Umbilical cord (tissue), 1 donor: ENCODE measurements at regions not wholly inside any gene's neighbourhood (a gene's known extent, or its start where the extent isn't known, plus 50 kb on each side); places are given as distances from the start of the nearest gene placed in this dataset.

Experiments
- DNase-seq: peaks from one replicate; pipeline ENCODE4 v3.0.0-alpha.2; 2015; ENCODE audit warnings: low spot score

- no peak for DNase-seq
These were observed 156.6 kb upstream of the ADARB2 start for GRCh38 chr10:1893941-1894340.

GRCh38 chr10:1886039-1886438, 148.7 kb upstream of the ADARB2 start:
- no peak for DNase-seq

GRCh38 chr10:1882728-1883127, 145.4 kb upstream of the ADARB2 start:
- DNase-seq, result no peak

GRCh38 chr10:1882180-1882579, 144.9 kb upstream of the ADARB2 start:
- no peak for DNase-seq

- DNase-seq, result no peak
These were observed 144.3 kb upstream of the ADARB2 start for GRCh38 chr10:1881636-1882035.

- no peak for DNase-seq
These were observed 137.2 kb upstream of the ADARB2 start for GRCh38 chr10:1874533-1874932.

- no peak for DNase-seq
These were observed 136.5 kb upstream of the ADARB2 start for GRCh38 chr10:1873661-1874315.

- DNase-seq, result no peak
These were observed 134.9 kb upstream of the ADARB2 start for GRCh38 chr10:1872151-1872726.

GRCh38 chr10:1870491-1870890, 133.2 kb upstream of the ADARB2 start:
- no peak for DNase-seq

GRCh38 chr10:1869861-1870260, 132.5 kb upstream of the ADARB2 start:
- DNase-seq, result no peak

- no peak for DNase-seq
These were observed 123.0 kb upstream of the ADARB2 start for GRCh38 chr10:1860351-1860750.

- DNase-seq, result no peak
These were observed 121.2 kb upstream of the ADARB2 start for GRCh38 chr10:1858547-1858946.

GRCh38 chr10:1858048-1858447, 120.7 kb upstream of the ADARB2 start:
- DNase-seq, result no peak

GRCh38 chr10:1855911-1856310, 118.6 kb upstream of the ADARB2 start:
- DNase-seq, result no peak

GRCh38 chr10:1854271-1854670, 116.9 kb upstream of the ADARB2 start:
- DNase-seq, result no peak

- no peak for DNase-seq
These were observed 116.5 kb upstream of the ADARB2 start for GRCh38 chr10:1853801-1854200.

- DNase-seq, result no peak
These were observed 115.5 kb upstream of the ADARB2 start for GRCh38 chr10:1852841-1853240.

GRCh38 chr10:1851762-1852161, 114.4 kb upstream of the ADARB2 start:
- no peak for DNase-seq

- no peak for DNase-seq
These were observed 113.7 kb upstream of the ADARB2 start for GRCh38 chr10:1850971-1851527.

GRCh38 chr10:1847361-1847760, 110.0 kb upstream of the ADARB2 start:
- no peak for DNase-seq

- DNase-seq, result no peak
These were observed 108.7 kb upstream of the ADARB2 start for GRCh38 chr10:1846032-1846431.

- DNase-seq, result no peak
These were observed 104.4 kb upstream of the ADARB2 start for GRCh38 chr10:1841759-1842158.

- no peak for DNase-seq
These were observed 92.4 kb upstream of the ADARB2 start for GRCh38 chr10:1829712-1830111.

- no peak for DNase-seq
These were observed 87.6 kb upstream of the ADARB2 start for GRCh38 chr10:1824928-1825327.
